NCI-H128 (cell line): ENCODE measurements at regions not wholly inside any gene's neighbourhood (a gene's known extent, or its start where the extent isn't known, plus 50 kb on each side); places are given as distances from the start of the nearest gene placed in this dataset.

Experiments used
- DNase-seq: peaks from one replicate; lab custom pipeline; 2025; ENCODE audit not compliant: unreplicated experiment; lab: John Stamatoyannopoulos, UW

DNA sequence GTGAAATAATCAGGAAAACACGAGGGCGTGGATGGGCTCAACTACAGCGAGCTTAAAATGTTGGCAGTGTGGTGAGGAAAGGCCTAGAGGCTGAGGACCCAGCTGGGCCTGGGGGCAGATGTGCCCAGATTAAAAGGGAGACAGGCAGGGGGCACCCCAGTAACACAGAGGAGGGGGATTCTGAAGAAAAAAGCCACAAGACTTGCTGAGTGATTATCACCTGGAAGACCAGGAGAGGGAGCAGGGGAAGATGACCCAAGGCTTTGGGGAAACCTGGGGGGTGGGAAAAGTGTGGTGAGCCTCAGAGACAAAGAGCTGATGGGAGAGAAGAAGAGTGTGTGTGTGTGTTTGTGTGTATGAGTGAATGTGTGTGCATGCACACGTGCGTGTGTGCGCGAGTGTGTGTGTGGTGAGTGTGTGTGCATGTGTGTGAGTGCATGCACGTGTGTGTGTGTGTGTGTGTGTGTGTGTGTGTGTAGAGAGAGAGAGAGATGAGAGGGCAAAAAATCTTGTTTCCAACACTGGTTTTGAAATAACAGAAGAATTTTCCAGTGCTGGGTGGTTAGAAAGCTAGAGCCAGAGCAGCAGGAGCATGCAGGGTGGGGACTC lies 500.5 kb downstream of the BUD13 start:
- no peak for DNase-seq

DNA sequence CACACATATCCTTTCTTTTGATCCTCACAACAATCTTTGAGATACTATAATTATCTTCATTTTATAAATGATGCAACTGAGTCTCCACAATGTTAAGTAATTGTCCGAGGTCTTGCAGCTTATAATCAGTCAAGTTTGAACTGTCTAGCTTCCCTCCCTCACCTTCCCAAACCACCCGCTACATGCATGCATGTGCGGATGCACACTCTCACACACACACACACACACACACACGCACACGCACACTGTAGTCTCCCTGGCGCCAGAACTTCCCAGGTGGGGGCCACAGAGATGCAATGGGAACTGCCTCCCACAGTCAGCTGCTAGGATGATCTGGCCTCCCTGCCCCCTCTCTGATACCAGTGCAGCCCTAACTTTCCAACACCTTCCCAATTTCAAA lies 501.3 kb downstream of the BUD13 start:
- no peak for DNase-seq

DNA sequence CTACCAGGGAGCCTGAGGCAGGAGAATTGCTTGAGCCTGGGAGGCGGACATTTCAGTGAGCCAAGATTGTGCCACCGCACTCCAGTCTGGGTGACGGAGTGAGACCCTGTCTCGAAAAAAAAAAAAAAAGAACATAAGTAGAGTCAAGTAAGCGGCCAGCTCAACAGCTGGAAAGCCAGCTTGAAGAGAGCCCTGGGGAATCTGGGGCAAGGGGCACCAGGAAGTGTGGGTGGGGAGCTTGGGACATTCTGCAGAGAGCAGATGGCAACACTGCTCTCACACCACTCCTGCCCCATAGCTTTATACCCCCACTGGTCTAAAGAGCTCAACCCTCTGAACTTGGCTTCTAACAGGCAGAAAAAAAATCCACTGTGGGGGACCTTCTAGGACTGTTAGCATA lies 505.6 kb downstream of the BUD13 start:
- DNase-seq, result no peak

DNA sequence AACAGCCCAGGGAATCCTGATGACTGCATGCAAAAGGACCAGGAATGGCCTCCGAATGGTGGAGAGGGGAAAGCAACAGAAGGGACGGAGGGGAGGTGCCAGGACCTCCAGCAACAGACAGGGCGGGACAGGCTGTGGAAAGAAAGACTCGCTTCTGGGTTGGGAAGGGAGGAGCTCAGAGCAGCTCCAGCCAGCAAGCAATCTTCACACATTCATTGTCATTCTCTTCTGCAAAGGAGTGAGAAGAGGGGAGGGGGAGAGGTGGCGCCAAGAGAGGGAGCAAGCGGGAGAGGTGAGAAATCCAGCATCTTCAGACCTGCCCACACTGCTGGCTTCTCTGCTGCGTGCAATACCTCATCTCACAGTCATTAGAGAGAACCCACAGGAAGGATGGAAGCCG lies 509.0 kb downstream of the BUD13 start:
- DNase-seq, result no peak

DNA sequence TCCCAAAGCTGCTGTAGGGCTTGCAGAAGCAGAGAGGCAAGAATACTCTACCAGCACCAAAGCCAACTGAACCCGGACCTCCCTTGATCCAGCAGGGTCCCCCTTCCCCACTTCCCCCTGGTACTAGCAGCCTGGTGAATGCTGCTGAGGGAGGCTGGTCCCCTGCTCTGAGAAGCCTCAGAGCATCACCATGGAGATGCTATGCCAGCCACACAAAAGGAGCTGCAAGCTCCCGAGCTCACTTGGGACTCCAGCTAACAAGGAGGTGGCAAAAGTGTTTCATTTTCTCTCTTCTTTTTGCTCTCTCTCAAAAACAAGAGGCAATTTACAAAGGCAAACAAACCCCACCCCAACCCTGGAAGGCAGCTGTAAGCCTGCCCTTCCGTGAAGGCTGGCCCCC lies 509.8 kb downstream of the BUD13 start:
- DNase-seq, result no peak

DNA sequence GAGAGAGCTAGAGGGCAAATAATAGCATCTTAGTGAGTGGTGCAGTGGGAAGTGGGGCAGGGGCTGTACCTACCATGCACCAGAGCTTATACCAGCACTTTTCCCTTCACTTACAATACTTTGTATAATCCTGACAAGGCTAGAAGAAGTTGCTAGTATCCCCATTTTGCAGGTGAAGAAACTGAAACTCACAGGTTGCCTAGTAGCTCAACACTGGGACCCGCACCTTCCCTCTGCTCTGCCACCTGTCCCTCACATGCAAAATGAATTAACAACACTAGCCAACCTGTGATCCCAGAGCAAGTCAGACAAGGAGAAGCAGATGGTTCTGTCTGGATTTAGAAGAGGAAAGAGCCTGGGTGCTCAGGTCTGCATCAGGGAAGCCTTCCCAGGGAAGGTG lies 510.4 kb downstream of the BUD13 start:
- no peak for DNase-seq

DNA sequence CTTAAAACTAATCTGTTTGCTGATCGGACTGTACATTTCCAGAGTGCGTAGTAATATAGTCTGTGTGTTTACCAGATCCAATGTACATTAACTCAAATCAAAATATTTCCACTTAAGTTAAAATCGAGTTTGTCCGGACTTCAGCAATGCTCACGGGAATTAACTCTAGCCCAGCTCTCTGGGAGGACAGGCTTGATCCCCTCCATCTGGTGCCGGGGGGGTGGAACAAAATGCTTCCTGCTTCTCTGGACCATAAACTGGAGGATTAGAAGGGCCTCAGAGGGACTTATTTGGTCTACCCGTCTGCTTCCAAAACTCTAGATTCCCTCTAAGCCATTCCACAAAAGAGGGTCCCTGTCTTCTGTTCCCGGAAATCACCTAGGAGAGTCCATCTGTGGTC lies 511.2 kb downstream of the BUD13 start:
- DNase-seq, result no peak

DNA sequence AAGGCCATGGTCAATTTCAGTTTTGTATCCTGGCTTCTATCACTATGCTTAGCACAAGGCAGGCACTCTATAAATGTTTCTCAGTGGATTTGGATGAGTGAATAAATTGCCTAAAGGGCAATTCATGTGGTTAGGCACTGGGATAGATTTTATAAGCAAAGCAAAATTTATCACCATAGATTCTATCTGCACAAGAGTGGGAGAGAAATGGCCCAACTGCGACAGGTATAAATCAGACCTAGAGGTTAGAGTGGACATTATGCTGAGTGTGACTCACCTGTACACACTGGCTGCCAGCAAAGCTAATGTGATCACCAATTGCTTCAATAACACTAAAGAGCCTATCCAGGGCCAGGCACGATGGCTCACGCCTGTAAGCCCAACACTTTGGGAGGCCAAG lies 514.0 kb downstream of the BUD13 start:
- no peak for DNase-seq

DNA sequence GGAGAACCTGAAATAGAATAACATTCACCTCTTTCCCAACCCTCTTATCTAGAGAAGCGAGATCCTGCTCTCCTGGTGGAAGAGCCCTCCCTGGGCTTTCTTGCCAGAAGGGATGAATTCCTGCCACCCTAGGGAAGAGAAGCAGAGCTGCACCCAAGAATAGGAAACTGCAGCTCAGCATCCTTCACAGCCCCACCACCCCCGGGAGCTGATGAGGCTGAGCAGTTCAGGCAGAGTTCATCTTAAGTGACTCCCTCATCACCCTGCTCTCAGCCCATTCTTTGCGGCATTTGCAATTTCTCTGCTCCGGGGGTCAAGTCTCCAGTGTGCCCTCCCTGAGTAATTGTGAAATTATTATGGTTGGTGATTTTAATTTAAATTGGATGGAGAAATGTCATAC lies 514.9 kb downstream of the BUD13 start:
- no peak for DNase-seq

DNA sequence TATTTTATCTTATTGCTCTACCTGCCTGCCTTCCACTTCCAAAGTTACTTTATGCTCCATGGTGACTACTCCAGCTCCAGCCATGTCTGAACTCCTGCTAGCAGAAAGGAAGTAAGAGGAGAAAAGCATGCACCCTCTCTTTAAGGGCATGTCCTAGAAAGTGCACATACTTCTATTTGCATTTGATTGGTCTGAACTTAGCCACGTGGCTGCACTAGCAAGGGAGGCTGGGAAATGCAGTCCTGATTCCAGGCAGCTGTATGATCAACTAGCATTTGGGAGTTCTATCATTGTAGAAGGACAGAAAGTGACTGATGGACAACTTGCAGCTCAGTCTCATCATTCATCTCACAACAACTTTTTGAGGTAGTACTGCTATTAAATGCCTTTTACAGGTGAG lies 515.7 kb downstream of the BUD13 start:
- no peak for DNase-seq

DNA sequence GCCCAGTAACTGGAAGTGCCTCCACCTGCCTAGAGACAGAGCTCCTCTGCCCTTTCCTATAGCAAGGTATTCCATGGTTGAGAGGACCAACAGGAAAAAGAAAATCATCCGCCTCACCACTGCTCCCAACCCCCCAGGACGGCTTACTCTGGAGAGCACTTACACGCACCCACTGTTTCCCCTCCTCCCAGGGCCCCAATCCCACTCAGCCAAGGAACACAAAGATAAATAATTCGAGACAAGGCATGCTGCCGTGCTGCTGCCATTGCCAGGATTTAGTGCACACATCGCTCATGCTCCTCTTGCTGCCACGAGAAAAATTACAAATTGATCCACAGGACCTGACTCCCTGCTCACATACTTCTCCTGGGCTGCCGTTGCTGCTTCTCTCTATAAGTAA lies 516.6 kb downstream of the BUD13 start:
- no peak for DNase-seq

DNA sequence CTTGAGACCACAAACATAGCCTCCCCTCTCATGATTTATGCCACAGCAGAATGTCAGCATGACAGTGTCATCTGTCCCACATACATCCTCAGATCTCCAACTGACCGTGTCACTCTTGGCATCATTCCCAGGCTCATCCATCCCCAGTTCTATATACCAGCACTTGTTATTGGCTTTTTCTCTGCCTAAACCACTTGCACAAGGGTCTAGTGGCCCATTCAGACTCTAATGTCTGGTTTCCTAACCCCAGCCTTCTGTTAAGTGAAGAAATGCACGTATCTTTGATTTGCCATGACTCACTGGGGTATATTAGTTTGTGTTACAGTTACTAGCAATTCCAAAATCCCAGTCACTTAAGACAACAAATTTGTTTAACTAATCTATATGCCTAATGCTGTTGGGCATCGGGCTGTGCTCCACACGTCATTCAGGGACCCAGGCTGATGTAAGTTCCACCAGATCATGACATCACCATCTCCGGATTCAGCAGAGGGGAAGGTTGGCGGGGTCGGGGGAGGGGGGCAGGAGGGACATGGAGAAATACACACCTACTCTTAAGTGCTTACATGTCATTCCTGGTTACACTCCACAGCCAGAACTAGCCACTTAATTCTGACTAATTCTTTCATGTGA lies 517.4 kb downstream of the BUD13 start:
- DNase-seq, result peak; percentile 12

DNA sequence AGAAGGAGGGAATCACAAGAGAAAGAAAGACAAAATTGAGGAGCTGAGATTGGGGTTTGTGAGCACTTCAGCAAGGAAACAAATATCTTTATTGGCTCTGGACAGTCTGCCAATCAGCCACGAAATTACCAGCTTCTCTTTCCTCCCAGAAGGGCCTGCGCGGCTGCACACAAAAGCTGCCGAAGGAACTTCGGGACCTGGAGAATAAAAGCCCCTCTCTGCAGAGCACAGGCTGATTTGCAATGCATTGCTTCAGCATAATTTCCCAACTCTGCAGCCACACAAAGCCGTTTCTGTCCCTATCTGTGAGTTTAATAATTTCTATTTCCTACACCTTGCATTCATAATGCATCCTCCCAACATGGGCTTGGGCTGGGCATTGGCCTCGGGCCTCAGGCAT lies 522.6 kb downstream of the BUD13 start:
- DNase-seq, result no peak

DNA sequence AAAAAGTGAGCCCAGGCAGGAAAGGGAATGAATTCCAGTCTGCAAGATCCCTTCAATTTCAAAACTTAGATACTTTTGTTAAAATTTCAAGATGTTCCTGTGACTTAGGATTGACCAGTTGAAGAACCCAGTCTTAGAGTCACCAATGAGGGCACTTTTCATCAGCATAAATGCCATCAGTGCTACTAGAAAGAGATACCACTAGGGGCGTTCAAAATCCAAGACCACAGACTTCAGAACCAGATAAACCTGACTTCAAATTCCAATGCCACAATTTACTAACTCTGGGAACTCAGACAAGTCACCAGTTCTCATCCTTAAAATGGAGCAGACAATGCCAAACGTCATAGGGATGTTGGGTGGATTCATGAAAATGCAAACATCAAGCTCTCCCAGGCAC lies 523.2 kb downstream of the BUD13 start:
- DNase-seq, result no peak

DNA sequence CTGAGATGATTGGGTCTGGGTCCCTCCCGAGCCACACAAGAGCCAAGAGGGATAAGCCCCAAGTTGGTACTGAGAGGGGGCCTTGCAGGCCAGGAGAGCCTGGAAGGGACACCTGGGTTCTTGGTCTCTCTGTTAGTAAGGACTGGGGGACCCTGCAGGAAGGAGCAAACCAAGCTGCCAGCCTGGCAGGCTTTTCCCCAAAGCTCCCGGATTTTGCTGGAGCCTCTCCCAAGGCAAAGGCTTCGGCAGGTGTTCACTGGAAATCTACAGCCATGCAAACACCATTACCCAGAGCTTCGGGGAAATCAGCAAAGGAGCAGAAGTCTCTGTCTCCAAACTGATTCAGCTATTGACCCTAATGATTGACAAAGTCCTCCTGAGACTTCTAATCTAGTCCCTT lies 527.9 kb downstream of the BUD13 start:
- DNase-seq, result no peak

DNA sequence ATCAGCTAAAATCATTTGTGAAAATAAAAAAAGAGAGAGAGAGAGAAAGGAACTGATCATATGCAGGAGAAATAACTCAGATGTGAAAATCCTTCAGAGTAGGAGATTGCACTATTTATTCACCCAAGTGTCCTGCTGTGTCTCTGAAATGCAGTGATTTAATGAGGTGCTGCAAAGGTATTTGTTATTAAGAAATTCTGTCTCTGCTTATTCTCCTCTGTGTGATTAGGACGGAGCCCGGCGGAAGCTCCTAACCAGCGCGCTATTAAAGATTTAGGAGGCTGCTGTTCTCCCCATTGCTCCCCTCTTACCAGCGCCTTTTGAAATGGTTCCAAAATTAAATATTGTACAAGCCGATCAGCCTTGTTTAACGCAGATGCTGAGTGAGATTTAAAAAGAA lies 528.3 kb downstream of the BUD13 start:
- no peak for DNase-seq

DNA sequence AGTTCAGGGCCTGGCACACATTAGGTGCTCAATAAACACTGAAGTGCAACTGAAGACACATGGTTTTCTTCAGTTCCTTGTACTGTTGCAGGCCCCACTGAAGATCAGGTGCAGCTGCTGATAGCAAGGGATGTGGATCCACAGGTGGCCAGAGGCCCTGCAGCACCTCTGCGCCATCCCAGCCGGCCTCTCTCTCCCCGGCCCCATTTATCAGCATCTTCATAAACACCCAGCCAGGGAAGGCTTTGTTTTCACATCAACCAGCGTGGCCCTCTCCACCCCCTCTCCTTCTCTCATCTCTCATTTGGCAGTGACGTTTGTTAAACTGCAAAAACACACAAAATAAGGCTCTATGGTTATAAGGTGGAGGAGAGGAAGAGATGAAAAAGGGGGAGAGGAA lies 528.8 kb downstream of the BUD13 start:
- no peak for DNase-seq

DNA sequence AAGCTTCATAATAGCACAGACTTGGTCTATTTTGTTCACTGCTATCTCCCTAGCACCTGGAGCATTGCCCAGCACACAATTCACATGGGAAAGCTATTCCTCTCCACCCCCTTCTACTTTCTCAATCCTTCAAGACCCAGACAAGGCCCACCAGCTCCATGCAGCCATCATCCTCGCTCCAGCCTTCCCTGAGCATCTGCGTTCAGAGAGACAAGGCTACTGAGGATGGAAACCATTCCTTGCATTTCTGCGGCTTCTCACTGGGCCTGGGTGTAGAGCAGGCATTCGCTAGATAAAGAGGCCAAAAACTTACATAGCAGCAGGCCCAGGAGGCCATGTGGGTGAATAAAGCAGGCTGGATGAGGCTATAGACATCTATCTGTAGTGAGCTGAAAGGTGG lies 530.8 kb downstream of the BUD13 start:
- DNase-seq, result no peak

DNA sequence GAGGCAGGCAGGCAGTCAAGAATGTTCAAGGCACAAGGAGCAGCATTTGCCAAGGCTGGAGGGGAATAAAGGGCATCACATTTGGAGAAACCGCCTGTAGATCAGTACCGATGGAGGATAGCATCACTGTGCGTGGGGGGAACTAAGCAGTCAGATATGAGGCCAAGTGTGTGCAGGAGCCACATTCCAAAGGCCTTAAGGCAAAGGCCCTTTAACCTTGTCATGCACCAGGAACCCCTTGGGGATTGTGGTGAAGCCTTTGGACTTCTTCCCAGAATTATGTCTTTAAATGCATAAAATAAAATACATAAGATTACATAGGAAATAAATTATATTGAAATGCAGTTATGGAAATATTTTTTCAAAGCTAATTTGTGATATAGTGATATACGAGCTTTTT lies 532.1 kb downstream of the BUD13 start:
- no peak for DNase-seq

DNA sequence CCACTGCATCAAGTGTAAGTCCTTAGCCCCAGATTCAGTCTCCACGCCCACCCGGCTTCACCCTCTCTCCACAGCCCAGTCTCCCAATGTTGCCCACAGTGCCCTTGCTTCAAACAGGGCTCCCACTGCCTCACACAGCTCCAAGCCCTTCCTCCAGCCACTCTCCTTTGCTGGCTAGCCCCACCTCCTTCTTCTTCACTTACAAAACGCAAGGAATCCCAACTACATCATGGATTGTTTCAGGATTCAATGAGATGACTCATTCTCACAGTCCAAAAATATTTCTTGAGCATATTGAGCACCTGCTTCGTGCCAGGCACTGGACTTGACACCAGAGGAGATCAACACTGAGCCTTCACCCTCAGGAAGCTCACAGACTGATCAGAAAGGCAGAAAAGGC lies 533.5 kb downstream of the BUD13 start:
- no peak for DNase-seq

DNA sequence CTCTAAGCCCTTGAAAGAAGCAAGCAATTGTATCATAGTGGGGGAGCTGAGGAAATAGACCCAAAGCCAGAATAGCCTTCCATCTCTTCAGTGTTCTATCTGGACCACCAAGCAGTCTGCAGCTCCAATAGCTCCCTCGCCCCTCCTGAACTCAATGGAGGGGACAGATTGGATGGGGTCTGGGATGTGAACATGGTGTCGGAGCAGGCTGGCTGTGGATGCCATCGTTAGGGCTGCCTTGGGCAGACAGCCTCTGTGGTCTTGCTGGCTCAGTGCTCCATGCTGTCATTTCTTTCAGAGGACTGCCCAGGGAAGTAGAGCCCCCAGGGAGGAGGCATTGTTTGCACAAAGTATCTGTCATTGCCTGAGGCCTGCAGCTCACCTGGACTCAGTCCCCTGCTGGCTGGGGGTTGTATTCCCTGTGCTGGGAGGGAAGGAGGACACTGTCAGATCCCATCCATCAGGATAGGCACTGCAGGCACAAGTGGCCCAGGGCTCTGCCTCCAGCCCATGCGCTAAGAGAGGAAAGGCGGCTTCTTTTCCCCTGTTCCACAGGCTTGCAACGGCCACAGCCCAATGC lies 537.7 kb downstream of the BUD13 start:
- no peak for DNase-seq

DNA sequence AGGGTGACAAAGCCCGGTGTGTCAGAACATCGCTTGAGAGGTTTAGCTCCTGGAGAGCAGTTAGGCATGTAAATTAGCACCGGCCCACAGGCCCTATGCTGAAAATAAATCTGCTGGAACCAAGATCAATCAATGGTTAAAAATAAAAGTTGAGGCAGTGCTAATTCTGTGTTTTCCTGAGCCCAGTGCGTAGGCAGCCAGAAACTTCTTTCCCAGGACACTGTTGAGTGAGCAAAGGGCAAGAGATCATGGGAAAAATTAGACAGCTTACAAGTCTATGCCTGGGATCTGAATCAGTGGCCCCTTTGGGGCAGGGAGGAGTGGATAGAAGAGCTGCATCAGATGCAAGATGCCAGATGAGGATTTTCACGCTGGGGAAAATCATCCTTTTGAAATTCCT lies 539.2 kb downstream of the BUD13 start:
- DNase-seq, result no peak

DNA sequence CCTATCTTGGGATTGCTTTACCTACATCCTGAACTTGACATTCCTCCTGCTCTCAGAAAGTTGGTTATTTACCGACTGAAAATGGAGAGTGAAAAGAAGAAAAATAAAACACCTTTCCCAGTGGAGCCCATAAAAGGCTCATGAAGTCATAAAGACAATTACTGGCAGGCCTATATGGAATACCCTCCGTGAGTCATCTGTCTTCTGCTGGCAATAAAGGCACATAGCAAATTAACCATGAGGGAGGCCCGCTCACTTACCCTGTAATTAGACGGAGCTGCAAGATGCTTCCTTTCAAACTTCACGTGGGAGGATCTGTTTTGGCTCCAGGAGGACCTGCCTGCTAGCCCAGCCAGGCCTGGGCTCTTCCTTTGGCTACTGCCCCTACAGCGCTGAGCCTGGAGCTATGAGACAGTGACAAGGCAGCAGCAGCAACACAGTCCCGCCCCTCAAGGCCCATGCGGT lies 540.4 kb downstream of the BUD13 start:
- DNase-seq, result no peak
